T47D (cell line): ENCODE measurements at regions not wholly inside any gene's neighbourhood (a gene's known extent, or its start where the extent isn't known, plus 50 kb on each side); places are given as distances from the start of the nearest gene placed in this dataset.

Source experiments
- DNase-seq, 2 experiments: peaks; one replicate each; pipeline versions ENCODE4 v3.0.0 to v3.0.0-alpha.2; 2011 to 2012; ENCODE audit warnings: low read depth in 1 of 2, low spot score in 1 of 2
- JUND ChIP-seq: IDR thresholded peaks from 2 replicates; pipeline ENCODE4 v1.6.1; 2012; ENCODE audit warnings: low read depth
- in situ Hi-C: cut with HindIII; loops from 2 replicates; pipeline ENCODE4 v1.10.0; 2016; ENCODE audit warnings: low sequenced_read_pairs, low pct_unique_long_range_greater_than_20kb

GRCh38 chr4:96012687-96013086, 172.8 kb downstream of the PDHA2 start:
- no peak for TF ChIP-seq JUND
- in situ Hi-C loops = no loop called here
- no peak for DNase-seq

- DNase-seq = no peak
- in situ Hi-C loops = no loop called here
- TF ChIP-seq JUND = no peak
Observed at GRCh38 chr4:96016634-96017299, 176.9 kb downstream of the PDHA2 start.

- in situ Hi-C loops = no loop called here
- no peak for TF ChIP-seq JUND
- no peak for DNase-seq
Observed at GRCh38 chr4:96025011-96025410, 185.1 kb downstream of the PDHA2 start.

GRCh38 chr4:96035727-96036126, 195.8 kb downstream of the PDHA2 start:
- peak in 1 of 2 experiments; percentile 21 for DNase-seq
- in situ Hi-C loops = no loop called here
- TF ChIP-seq JUND = no peak

GRCh38 chr4:96036781-96037180, 196.9 kb downstream of the PDHA2 start:
- no peak for TF ChIP-seq JUND
- DNase-seq = no peak
- in situ Hi-C loops = no loop called here

GRCh38 chr4:96037705-96038104, 197.8 kb downstream of the PDHA2 start:
- DNase-seq = no peak
- no peak for TF ChIP-seq JUND
- in situ Hi-C loops = no loop called here

GRCh38 chr4:96039217-96039616, 199.3 kb downstream of the PDHA2 start:
- in situ Hi-C loops = no loop called here
- DNase-seq = no peak
- TF ChIP-seq JUND = no peak

GRCh38 chr4:96039803-96040436, 200.0 kb downstream of the PDHA2 start:
- in situ Hi-C loops = no loop called here
- TF ChIP-seq JUND = no peak
- DNase-seq = no peak

- in situ Hi-C loops = no loop called here
- no peak for TF ChIP-seq JUND
- DNase-seq = no peak
Observed at GRCh38 chr4:96044971-96045370, 205.1 kb downstream of the PDHA2 start.

GRCh38 chr4:96052827-96053226, 212.9 kb downstream of the PDHA2 start:
- in situ Hi-C loops = no loop called here
- DNase-seq = no peak
- no peak for TF ChIP-seq JUND

GRCh38 chr4:96056346-96056934, 216.5 kb downstream of the PDHA2 start:
- no peak for DNase-seq
- in situ Hi-C loops = no loop called here
- no peak for TF ChIP-seq JUND

- no peak for TF ChIP-seq JUND
- in situ Hi-C loops = no loop called here
- DNase-seq = no peak
Observed at GRCh38 chr4:96063639-96064038, 223.7 kb downstream of the PDHA2 start.

GRCh38 chr4:96073461-96073860, 233.6 kb downstream of the PDHA2 start:
- TF ChIP-seq JUND = no peak
- in situ Hi-C loops = no loop called here
- DNase-seq = no peak
